Endothelial cell of umbilical vein (primary cell): ENCODE measurements at regions not wholly inside any gene's neighbourhood (a gene's known extent, or its start where the extent isn't known, plus 50 kb on each side); places are given as distances from the start of the nearest gene placed in this dataset.

Experiments
- BruUV-seq: library from RNA; stranded (reverse); fragments of 400-500 nt; replicated peaks from 2 replicates; lab custom pipeline; 2021; lab: Mats Ljungman, UMichigan
- CTCF ChIA-PET: fragments of 300-600, 350-600 bp; sonication (Branson Sonifier 250); formaldehyde crosslinking; loops from one replicate; lab custom pipeline; 2021; ENCODE audit warnings: antibody characterized with exemption, inconsistent platforms; lab: Charles Lee
- POLR2A ChIA-PET: fragments of 300-600, 350-600 bp; sonication (Branson Sonifier 250); formaldehyde crosslinking; loops from one replicate; lab custom pipeline; 2021; ENCODE audit warnings: antibody characterized with exemption, inconsistent platforms; lab: Charles Lee
- DNase-seq: peaks from one replicate; pipeline ENCODE4 v3.0.0-alpha.2; 2011; ENCODE audit warnings: low read depth, low spot score
- FAIRE-seq: peaks from 2 replicates; lab custom pipeline; 2011; peaks lifted over from hg19 to GRCh38; lab: Jason Lieb, UNC
- H2AFZ ChIP-seq: 2 replicates; pipeline ENCODE4 v1.6.0; 2012; ENCODE audit warnings: low read depth, low read length, control low read depth, inconsistent platforms
- H3K27ac ChIP-seq: 2 replicates; pipeline ENCODE4 v1.5.1; 2011; ENCODE audit warnings: low read depth, mild to moderate bottlenecking, control low read depth, low read length, moderate library complexity; ENCODE audit not compliant: insufficient read depth
- H3K27me3 ChIP-seq, 2 experiments: 2 replicates each; pipeline versions ENCODE4 v1.6.0 to v1.6.1; 2011; ENCODE audit warnings: low read length in 2 of 2, mixed read lengths in 1 of 2; ENCODE audit not compliant: control insufficient read depth in 2 of 2, insufficient read depth in 2 of 2
- H3K36me3 ChIP-seq, 2 experiments: 2 replicates in 1 of 2; 3 replicates in 1 of 2; pipeline ENCODE4 v1.5.1; 2011; ENCODE audit warnings: low read length in 2 of 2, mild to moderate bottlenecking in 1 of 2, moderate library complexity in 1 of 2; ENCODE audit not compliant: control insufficient read depth in 2 of 2, insufficient read depth in 2 of 2; ENCODE audit errors: extremely low read depth in 1 of 2
- H3K4me1 ChIP-seq: 3 replicates; pipeline ENCODE4 v1.5.1; 2011; ENCODE audit warnings: mild to moderate bottlenecking, low read length; ENCODE audit not compliant: control insufficient read depth, insufficient read depth; ENCODE audit errors: extremely low read depth
- H3K4me2 ChIP-seq: 2 replicates; pipeline ENCODE4 v1.6.1; 2011; ENCODE audit warnings: low read length, control low read depth, mixed read lengths; ENCODE audit not compliant: insufficient read depth
- H3K4me3 ChIP-seq, 3 experiments: fragments of 200-600 bp in 1 of 3; sonication (generic), shearing (Covaris generic) in 1 of 3; replicated peaks in 1 of 3; 2 replicates each; pipeline ENCODE4 v1.5.1; 2011 to 2016; ENCODE audit warnings: control low read depth in 3 of 3, low read length in 3 of 3, mild to moderate bottlenecking in 2 of 3, inconsistent platforms in 1 of 3, low read depth in 1 of 3, moderate library complexity in 1 of 3; ENCODE audit not compliant: insufficient read depth in 1 of 3
- H3K79me2 ChIP-seq: 2 replicates; pipeline ENCODE4 v1.6.0; 2012; ENCODE audit warnings: low read length, inconsistent platforms; ENCODE audit not compliant: control insufficient read depth, insufficient read depth
- H3K9ac ChIP-seq: replicated peaks from 2 replicates; pipeline ENCODE3; 2011; ENCODE audit warnings: low read length, control low read depth; ENCODE audit not compliant: insufficient read depth; ENCODE audit errors: extremely low read depth
- H3K9me1 ChIP-seq: replicated peaks from 3 replicates; pipeline ENCODE4 v1.6.0; 2011; ENCODE audit warnings: mild to moderate bottlenecking, low read length; ENCODE audit not compliant: control insufficient read depth, insufficient read depth; ENCODE audit errors: extremely low read depth
- H3K9me3 ChIP-seq: replicated peaks from 2 replicates; pipeline ENCODE4 v1.5.1; 2012; ENCODE audit warnings: low read length, inconsistent platforms; ENCODE audit not compliant: control insufficient read depth, insufficient read depth
- H4K20me1 ChIP-seq: replicated peaks from 2 replicates; pipeline ENCODE3; 2011; ENCODE audit warnings: mild to moderate bottlenecking, low read length; ENCODE audit not compliant: control insufficient read depth, insufficient read depth; ENCODE audit errors: extremely low read depth
- EZH2 ChIP-seq: IDR thresholded peaks from 2 replicates; pipeline ENCODE4 v1.6.1; 2012; ENCODE audit warnings: borderline replicate concordance, low read depth, mild to moderate bottlenecking, moderate library complexity, low read length, inconsistent platforms; ENCODE audit not compliant: severe bottlenecking
- FOS ChIP-seq: IDR thresholded peaks from 2 replicates; pipeline ENCODE4 v1.6.1; 2011; ENCODE audit warnings: mild to moderate bottlenecking, low read length, moderate library complexity, borderline replicate concordance; ENCODE audit not compliant: insufficient read depth
- GATA2 ChIP-seq: IDR thresholded peaks from 2 replicates; pipeline ENCODE4 v1.7.0; 2011; ENCODE audit warnings: low read depth, mild to moderate bottlenecking, moderate library complexity, mixed read lengths, low read length; ENCODE audit not compliant: insufficient read length, insufficient read depth
- JUN ChIP-seq: IDR thresholded peaks from 2 replicates; pipeline ENCODE4 v1.6.1; 2011; ENCODE audit warnings: borderline replicate concordance, low read depth; ENCODE audit not compliant: insufficient read length, insufficient read depth
- MYC ChIP-seq: IDR thresholded peaks from one replicate; pipeline ENCODE4 v1.6.1; 2011; ENCODE audit warnings: mild to moderate bottlenecking, low read depth, low read length
- POLR2A ChIP-seq: IDR thresholded peaks from 2 replicates; pipeline ENCODE4 v1.6.1; 2012; ENCODE audit warnings: low read depth, mild to moderate bottlenecking, control low read depth, low read length
- POLR2AphosphoS5 ChIP-seq: IDR thresholded peaks from 2 replicates; pipeline ENCODE4 v1.6.1; 2012; ENCODE audit warnings: low read depth, mild to moderate bottlenecking, control low read depth, low read length, moderate library complexity; ENCODE audit not compliant: insufficient read depth
- dilution Hi-C: fragments of 300-500 bp; cut with MboI; formaldehyde crosslinking; loops from one replicate; pipeline ENCODE4 v1.15.0; 2019; ENCODE audit warnings: low sequenced_read_pairs; ENCODE audit not compliant: extremely low pct_ligation_motif_present
- intact Hi-C: fragments of 100-400 bp; cut with micrococcal nuclease; formaldehyde crosslinking; loops from one replicate; pipeline ENCODE4 v1.10.0; 2022
- TF ChIP-seq, protein P1 (sequence below): IDR thresholded peaks from 2 replicates; pipeline ENCODE4 v1.6.1; 2011; ENCODE audit not compliant: insufficient read depth, insufficient read length
- TF ChIP-seq, protein P2 (sequence below), 2 donors: IDR thresholded peaks; 1 replicate in 1 of 2; 2 replicates in 1 of 2; pipeline ENCODE4 v1.5.1; 2011; ENCODE audit warnings: low read length in 2 of 2, mild to moderate bottlenecking in 2 of 2, moderate library complexity in 2 of 2, control low read depth in 1 of 2, inconsistent platforms in 1 of 2, low read depth in 1 of 2; ENCODE audit not compliant: insufficient read depth in 1 of 2; ENCODE audit errors: extremely low read depth in 1 of 2

GRCh38 chr2:100212850-100213249 is 70.5 kb upstream of the AFF3 start:
- H3K9me3 ChIP-seq, result no peaks in the 10 kb centered on the region
- no peak overlapping the region for H3K4me3 ChIP-seq
- intact Hi-C loops, result no loop called here
- no peak overlapping the region for H3K9ac ChIP-seq
- dilution Hi-C loops, result no loop called here
- H3K4me2 ChIP-seq, result no peak overlapping the region
- H2AFZ ChIP-seq, result no peak overlapping the region
- DNase-seq (no peak), FAIRE-seq (no peak)
- BruUV-seq, result no TSS peak
- no peaks in the 10 kb centered on the region for H3K36me3 ChIP-seq
- H3K4me1 ChIP-seq, result no peaks in the 10 kb centered on the region
- ChIA-PET CTCF (interaction anchor here (1.2 kb wide), 1 partner anchor 18 kb away, joined by 4 read pairs; no protein-coding TSS in a partner anchor), POLR2A (no interaction called here)
- H3K79me2 ChIP-seq, result no peaks in the 10 kb centered on the region
- peaks cover 4 to 11% of the 10 kb centered on the region in 2 experiments for H3K27me3 ChIP-seq
- TF ChIP-seq POLR2A (no peak), JUN (no peak), FOS (no peak), POLR2AphosphoS5 (no peak), EZH2 (no peak), GATA2 (no peak), MYC (no peak)
- TF ChIP-seq, protein P1, sequence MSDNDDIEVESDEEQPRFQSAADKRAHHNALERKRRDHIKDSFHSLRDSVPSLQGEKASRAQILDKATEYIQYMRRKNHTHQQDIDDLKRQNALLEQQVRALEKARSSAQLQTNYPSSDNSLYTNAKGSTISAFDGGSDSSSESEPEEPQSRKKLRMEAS, result no peak
- TF ChIP-seq, protein P2, sequence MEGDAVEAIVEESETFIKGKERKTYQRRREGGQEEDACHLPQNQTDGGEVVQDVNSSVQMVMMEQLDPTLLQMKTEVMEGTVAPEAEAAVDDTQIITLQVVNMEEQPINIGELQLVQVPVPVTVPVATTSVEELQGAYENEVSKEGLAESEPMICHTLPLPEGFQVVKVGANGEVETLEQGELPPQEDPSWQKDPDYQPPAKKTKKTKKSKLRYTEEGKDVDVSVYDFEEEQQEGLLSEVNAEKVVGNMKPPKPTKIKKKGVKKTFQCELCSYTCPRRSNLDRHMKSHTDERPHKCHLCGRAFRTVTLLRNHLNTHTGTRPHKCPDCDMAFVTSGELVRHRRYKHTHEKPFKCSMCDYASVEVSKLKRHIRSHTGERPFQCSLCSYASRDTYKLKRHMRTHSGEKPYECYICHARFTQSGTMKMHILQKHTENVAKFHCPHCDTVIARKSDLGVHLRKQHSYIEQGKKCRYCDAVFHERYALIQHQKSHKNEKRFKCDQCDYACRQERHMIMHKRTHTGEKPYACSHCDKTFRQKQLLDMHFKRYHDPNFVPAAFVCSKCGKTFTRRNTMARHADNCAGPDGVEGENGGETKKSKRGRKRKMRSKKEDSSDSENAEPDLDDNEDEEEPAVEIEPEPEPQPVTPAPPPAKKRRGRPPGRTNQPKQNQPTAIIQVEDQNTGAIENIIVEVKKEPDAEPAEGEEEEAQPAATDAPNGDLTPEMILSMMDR (IDR thresholded peaks at IDR 0.05; ENCODE audit: extremely low read depth in 1 of 2, insufficient read depth in 1 of 2, low read depth in 1 of 2, low read length in 2 of 2), result no peak
- no peaks in the 10 kb centered on the region for H4K20me1 ChIP-seq
- no peak overlapping the region for H3K27ac ChIP-seq
- H3K9me1 ChIP-seq, result no peaks in the 10 kb centered on the region
